ENCODE measurements at regions not wholly inside any gene's neighbourhood (a gene's known extent, or its start where the extent isn't known, plus 50 kb on each side); places are given as distances from the start of the nearest gene placed in this dataset.

GRCh38 chr15:93583968-93584367 is 495.0 kb upstream of the RGMA start:
- in situ Hi-C loops (cut with HindIII; ENCODE audit: low sequenced_read_pairs), result no loop called here

DNA sequence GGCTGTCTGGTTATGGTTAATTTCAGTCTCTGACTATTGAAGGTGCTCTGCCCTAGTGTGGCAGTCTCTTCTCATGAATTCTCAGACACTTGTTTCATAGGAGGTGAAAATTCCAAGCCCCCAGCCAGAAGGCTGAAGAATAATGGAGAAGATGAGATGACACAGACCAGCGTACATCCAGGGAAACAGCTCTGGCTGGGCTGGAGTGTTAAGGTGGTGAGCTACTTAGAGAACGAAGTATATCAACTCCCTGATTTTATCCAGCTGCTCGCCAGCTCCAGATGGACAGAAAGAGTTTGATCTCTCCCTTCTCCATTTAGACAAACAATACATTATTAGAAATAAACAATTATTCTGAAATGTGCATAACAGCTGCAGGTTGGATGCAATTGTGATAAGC is 494.5 kb upstream of the RGMA start:
- in situ Hi-C loops (cut with HindIII; ENCODE audit: low sequenced_read_pairs), result no loop called here

DNA sequence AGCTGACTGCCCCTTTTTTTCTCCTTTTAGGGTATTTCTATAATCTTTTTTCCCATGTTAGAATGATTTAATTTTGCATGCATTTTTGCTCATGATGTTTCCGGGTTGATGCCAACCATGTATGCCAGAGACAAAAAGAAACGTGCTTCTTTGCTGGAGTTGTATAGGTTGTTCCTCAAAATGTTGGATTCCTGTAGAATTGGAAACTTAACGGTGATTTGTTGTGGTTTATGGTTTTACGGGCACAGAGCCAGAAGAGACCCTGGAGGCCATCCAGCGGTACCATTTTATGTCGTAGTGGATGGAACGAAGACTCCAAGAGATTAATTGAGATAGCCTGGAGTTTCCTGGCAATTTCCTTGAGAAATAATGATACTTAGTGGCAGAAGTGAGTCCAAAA is 481.5 kb upstream of the RGMA start:
- in situ Hi-C loops (cut with HindIII; ENCODE audit: low sequenced_read_pairs), result no loop called here

DNA sequence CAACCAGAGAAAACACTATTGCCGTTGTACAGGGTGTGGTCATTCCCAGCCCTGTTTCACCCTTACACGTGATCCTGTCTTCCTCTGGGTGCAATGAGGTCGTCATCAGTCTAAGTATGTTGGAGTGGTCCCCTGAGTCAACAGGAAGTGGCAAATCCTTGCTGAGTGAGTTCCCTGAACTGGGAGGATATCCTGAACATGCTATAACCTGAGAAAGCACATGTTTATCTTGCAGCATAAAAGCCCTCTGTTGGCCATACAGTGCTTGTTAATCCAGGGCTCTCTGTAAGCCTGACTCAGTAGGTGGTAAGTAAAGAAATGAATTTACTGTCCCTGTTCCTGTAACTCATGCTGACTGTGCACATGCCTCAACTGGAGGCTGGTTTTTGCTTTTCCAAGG is 477.8 kb upstream of the RGMA start:
- in situ Hi-C loops (cut with HindIII; ENCODE audit: low sequenced_read_pairs), result no loop called here

- in situ Hi-C loops (cut with HindIII; ENCODE audit: low sequenced_read_pairs), result no loop called here
Observed at GRCh38 chr15:93565201-93565600, 476.2 kb upstream of the RGMA start.

DNA sequence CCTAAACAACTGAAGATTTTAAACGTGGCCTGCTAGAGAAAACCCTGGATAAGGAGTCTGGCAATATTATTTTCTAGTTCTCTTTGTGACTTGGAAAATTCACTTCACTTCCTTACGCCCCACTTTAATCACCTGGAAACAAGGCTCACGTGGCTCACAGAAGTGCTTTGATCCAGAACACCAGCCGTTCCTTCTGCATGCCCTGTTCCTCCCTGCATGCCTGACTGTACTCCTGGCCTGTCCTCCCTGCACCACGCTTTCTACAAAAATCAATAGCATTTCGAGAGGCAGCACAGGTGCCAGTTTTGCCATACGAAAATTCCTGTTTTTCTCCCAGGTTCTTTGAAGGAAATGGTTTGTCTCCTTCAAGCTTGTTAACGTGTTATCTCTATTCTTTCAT is 474.2 kb upstream of the RGMA start:
- in situ Hi-C loops (cut with HindIII; ENCODE audit: low sequenced_read_pairs), result no loop called here

- in situ Hi-C loops (cut with HindIII; ENCODE audit: low sequenced_read_pairs), result no loop called here
Observed at GRCh38 chr15:93562395-93563123, 473.5 kb upstream of the RGMA start.

DNA sequence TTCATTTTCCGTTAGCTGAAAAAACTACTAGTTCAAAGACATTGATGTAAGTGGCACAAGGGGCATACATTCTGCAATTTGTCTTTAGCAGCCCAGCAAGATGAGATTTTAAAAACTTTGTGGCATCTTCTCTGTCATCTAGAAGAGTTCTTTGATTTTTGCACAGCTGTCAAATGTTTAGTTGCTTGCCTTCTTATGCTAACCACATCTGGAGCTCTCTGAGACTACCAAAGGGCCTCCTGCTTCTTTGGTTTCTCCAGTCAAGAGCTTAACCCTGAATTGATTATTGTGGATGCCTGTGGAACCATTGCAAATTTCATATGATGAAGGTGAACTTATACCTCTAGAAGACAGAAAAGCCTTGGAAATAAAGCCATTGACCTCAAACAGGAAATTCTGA is 468.7 kb upstream of the RGMA start:
- in situ Hi-C loops (cut with HindIII; ENCODE audit: low sequenced_read_pairs), result no loop called here

DNA sequence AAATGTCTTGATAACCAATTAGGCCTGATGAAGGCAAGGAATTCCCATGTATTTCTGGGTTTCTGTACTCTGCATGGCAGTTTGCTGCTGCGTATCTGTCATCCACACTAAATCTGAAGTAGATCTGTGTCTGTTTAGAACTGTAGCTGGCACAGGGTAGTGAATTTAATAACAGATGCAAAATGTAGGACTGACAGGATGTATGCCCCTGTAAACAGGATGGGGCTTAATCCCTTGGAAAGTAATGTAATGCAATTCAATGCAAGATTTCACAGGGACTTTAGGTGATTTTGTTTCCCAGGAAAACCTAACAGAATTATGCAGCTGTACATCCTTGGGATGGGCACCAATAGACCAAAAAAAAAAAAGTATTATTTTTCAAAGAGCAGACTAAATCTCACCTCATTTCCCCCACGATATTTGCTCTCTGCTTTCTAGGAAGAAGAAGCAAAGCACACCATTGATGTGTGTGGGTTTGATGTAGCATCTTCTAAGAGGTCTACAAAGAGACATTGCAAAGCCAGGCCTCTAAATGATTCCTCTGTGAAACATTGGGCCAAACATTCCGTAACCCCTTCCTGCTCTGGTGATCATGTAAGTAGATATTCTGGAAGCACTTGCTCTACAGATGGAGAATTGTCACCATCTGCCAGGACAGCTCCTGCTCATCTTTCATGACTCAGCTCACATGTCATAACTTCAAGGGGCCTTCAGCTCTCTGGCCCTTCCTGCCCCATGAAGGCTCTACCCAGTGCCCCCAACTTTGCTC is 464.3 kb upstream of the RGMA start:
- in situ Hi-C loops (cut with HindIII; ENCODE audit: low sequenced_read_pairs), result no loop called here

DNA sequence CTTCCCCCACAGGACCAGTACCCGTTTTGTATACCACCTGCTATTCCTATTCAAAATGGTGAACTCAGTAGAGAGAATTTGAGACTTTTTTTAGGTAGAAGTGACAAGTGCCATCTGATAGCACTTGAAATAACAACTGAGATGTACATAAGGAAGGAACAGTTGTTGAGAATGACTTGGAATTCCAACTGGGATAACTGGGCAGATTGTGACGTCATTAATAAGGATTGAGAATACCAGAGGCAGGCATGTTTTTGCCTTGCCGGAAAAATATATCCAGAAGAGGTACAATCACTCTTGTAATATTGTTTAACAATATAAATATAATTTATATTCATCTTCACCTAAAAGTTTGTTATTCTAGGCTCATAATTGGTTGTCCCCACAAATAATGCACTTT is 454.1 kb upstream of the RGMA start:
- in situ Hi-C loops (cut with HindIII; ENCODE audit: low sequenced_read_pairs), result no loop called here

GRCh38 chr15:93527374-93528050 is 438.5 kb upstream of the RGMA start:
- in situ Hi-C loops (cut with HindIII; ENCODE audit: low sequenced_read_pairs), result no loop called here

DNA sequence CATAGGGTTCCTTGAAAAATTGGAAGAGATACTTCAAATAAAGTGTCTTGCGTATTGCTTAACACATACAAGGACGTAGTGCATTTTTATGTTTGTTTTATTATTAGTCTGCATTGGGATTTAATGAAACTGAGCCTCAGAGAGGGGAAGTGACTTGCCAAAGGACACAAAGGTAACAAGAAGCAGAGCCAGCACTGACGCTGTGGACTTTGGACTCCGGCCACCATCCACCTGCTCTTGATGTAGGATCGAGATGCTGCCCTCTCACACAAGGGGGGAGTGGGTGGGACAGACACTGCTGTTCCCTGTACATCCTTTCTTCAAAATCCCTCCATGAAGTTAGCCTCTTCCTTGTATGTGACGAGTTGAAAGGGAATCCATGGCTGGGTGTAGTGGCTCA is 435.4 kb upstream of the RGMA start:
- in situ Hi-C loops (cut with HindIII; ENCODE audit: low sequenced_read_pairs), result no loop called here

DNA sequence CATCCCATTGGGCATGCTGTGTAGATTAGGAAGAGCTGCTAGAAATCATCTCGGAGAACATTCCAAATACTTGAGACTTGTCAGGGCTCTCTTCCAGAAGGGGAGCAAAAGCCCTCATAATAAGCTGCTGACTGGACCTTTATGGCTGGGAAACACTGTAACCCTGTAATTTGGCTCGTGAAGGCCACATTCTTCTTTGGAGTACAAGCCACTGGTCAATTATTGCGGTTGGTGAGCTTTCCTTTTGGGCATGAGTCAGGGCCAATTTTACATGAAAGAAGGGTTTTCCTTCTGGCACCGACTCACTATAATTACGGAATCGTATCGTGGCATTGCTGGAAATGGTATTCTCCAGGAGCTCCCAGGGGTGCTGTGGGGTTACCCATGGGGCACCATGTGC is 434.5 kb upstream of the RGMA start:
- in situ Hi-C loops (cut with HindIII; ENCODE audit: low sequenced_read_pairs), result no loop called here

DNA sequence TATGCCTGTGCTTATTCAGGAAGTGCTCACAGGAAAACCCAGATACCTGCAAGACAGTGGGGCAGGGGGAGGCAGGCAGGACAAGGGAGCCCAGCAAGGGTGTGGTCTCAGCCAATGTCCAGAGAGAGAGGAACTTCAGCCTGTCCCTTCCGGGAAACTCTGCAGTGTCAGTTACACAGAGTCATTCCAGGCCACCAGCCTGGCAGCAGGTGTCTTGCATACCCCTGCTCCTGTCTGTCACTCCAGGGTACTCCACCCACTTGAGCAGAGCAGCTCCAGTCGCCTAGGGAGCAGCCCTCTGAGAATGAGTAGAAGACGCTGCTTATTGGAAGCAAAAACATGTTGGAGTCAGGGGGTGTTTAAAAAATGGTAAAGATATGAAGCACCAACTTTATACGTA is 431.2 kb upstream of the RGMA start:
- in situ Hi-C loops (cut with HindIII; ENCODE audit: low sequenced_read_pairs), result no loop called here

DNA sequence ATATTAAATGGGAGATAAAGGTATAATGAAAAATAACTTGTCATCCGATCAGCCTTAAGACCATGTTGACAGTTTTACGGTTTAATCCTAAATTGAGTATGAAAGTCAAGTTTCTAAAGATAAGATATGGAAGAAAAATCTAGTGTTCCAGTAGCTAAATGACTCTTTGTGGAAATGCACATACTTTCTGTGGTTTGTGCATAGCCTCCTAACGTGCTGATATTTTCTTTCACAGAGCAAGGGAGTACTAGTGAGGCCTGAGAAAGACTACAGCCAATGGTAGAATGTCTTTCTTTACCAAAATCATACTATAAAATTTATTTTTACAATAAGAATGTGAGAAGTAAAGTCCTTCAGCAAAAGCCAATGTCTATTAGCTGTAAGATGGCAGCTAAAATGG is 430.6 kb upstream of the RGMA start:
- in situ Hi-C loops (cut with HindIII; ENCODE audit: low sequenced_read_pairs), result no loop called here

- in situ Hi-C loops (cut with HindIII; ENCODE audit: low sequenced_read_pairs), result no loop called here
Observed at GRCh38 chr15:93517176-93517575, 428.2 kb upstream of the RGMA start.

GRCh38 chr15:93515256-93516051 is 426.4 kb upstream of the RGMA start:
- in situ Hi-C loops (cut with HindIII; ENCODE audit: low sequenced_read_pairs), result no loop called here

DNA sequence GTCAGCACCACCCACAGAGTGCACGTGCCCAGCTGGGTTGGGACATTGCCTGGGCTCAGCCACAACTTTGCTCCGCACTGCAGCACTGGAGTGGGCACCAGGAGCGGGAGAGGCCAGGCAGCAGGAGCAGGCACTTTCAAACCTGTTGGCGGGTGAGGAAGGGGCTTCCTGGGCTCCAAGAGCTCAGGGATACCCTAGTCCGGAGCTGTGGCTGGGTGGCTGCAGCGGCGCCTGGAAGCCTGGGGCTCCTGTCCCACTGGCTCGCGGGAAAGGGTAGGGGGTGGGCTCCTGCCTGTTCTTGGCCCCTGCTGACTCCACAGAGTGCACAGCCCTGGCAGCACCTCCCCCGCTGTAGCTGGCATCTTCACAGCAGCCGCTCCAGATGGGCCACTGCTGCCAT is 417.6 kb upstream of the RGMA start:
- in situ Hi-C loops (cut with HindIII; ENCODE audit: low sequenced_read_pairs), result no loop called here

- in situ Hi-C loops (cut with HindIII; ENCODE audit: low sequenced_read_pairs), result no loop called here
Observed at GRCh38 chr15:93505506-93505905, 416.5 kb upstream of the RGMA start.

GRCh38 chr15:93501946-93502345 is 412.9 kb upstream of the RGMA start:
- in situ Hi-C loops (cut with HindIII; ENCODE audit: low sequenced_read_pairs), result no loop called here

- in situ Hi-C loops (cut with HindIII; ENCODE audit: low sequenced_read_pairs), result no loop called here
Observed at GRCh38 chr15:93500155-93500554, 411.1 kb upstream of the RGMA start.
